ENCODE measurements at regions not wholly inside any gene's neighbourhood (a gene's known extent, or its start where the extent isn't known, plus 50 kb on each side); places are given as distances from the start of the nearest gene placed in this dataset.
A peak's percentile ranks its signal among the peaks of the same experiment; 100 is the strongest.

- Mint-ChIP-seq H3K9me3 (ENCODE audit: unreplicated experiment) (peaks cover 8% of the 10 kb centered on the region), H3K4me1 (ENCODE audit: insufficient read depth, unreplicated experiment) (no peaks in the 10 kb centered on the region), H3K36me3 (ENCODE audit: insufficient read depth, unreplicated experiment) (peaks cover 5% of the 10 kb centered on the region), H3K27ac (ENCODE audit: low read depth, unreplicated experiment) (no peak overlapping the region), H3K4me3 (ENCODE audit: unreplicated experiment) (no peak overlapping the region), H3K27me3 (ENCODE audit: insufficient read depth, unreplicated experiment) (no peaks in the 10 kb centered on the region)
- peak; percentile 37 for DNase-seq (ENCODE audit: unreplicated experiment)
- no peak for TF ChIP-seq CTCF (IDR thresholded peaks at IDR 0.05; ENCODE audit: unreplicated experiment)
- POLR2A ChIA-PET: interaction anchor here (0.6 to 6.4 kb wide), 9 partner anchors 9 to 402 kb away, joined by 3 to 59 read pairs (median 5); no protein-coding TSS in a partner anchor
- intact Hi-C loops (cut with micrococcal nuclease): no loop called here
- CTCF ChIA-PET: interaction anchor here (0.7 to 1.7 kb wide), 4 partner anchors 13 to 1825 kb away, joined by 3 to 12 read pairs (median 4); no protein-coding TSS in a partner anchor
- no TSS peak for BruUV-seq (replicated peaks)
These were observed 61.1 kb upstream of the IRF2BP2 start for GRCh38 chr1:234670967-234671626.

- Mint-ChIP-seq H3K4me3 (ENCODE audit: unreplicated experiment) (no peak overlapping the region), H3K36me3 (ENCODE audit: insufficient read depth, unreplicated experiment) (peaks cover 3% of the 10 kb centered on the region), H3K27ac (ENCODE audit: low read depth, unreplicated experiment) (no peak overlapping the region), H3K4me1 (ENCODE audit: insufficient read depth, unreplicated experiment) (no peaks in the 10 kb centered on the region), H3K9me3 (ENCODE audit: unreplicated experiment) (peaks cover 8% of the 10 kb centered on the region), H3K27me3 (ENCODE audit: insufficient read depth, unreplicated experiment) (no peaks in the 10 kb centered on the region)
- intact Hi-C loops (cut with micrococcal nuclease): no loop called here
- BruUV-seq (replicated peaks): no TSS peak
- POLR2A ChIA-PET: interaction anchor here (0.6 to 6.4 kb wide), 3 partner anchors 11 to 75 kb away, joined by 3 to 59 read pairs (median 24); no protein-coding TSS in a partner anchor
- no peak for TF ChIP-seq CTCF (IDR thresholded peaks at IDR 0.05; ENCODE audit: unreplicated experiment)
- CTCF ChIA-PET: interaction anchor here (0.6 to 2.0 kb wide), 2 partner anchors 14 to 56 kb away, joined by 3 to 4 read pairs; no protein-coding TSS in a partner anchor
- DNase-seq (ENCODE audit: unreplicated experiment): no peak
These were observed 59.5 kb upstream of the IRF2BP2 start for GRCh38 chr1:234669499-234669898.

- Mint-ChIP-seq H3K27ac (ENCODE audit: low read depth, unreplicated experiment) (no peak overlapping the region), H3K9me3 (ENCODE audit: unreplicated experiment) (peaks cover 8% of the 10 kb centered on the region), H3K4me3 (ENCODE audit: unreplicated experiment) (no peak overlapping the region), H3K4me1 (ENCODE audit: insufficient read depth, unreplicated experiment) (no peaks in the 10 kb centered on the region), H3K36me3 (ENCODE audit: insufficient read depth, unreplicated experiment) (no peaks in the 10 kb centered on the region), H3K27me3 (ENCODE audit: insufficient read depth, unreplicated experiment) (no peaks in the 10 kb centered on the region)
- no TSS peak for BruUV-seq (replicated peaks)
- intact Hi-C loops (cut with micrococcal nuclease): no loop called here
- TF ChIP-seq CTCF (IDR thresholded peaks at IDR 0.05; ENCODE audit: unreplicated experiment): no peak
- DNase-seq (ENCODE audit: unreplicated experiment): no peak
- ChIA-PET CTCF (interaction anchor here (0.6 to 2.0 kb wide), 6 partner anchors 15 to 349 kb away, joined by 3 to 5 read pairs (median 4); no protein-coding TSS in a partner anchor), POLR2A (interaction anchor here (1.0 to 6.4 kb wide), 4 partner anchors 9 to 56 kb away, joined by 3 to 59 read pairs (median 14); no protein-coding TSS in a partner anchor)
These were observed 58.6 kb upstream of the IRF2BP2 start for GRCh38 chr1:234668577-234668955.

- Mint-ChIP-seq H3K27ac (ENCODE audit: low read depth, unreplicated experiment) (no peak overlapping the region), H3K4me3 (ENCODE audit: unreplicated experiment) (no peak overlapping the region)
These were observed 57.9 kb upstream of the IRF2BP2 start for GRCh38 chr1:234667600-234668576.

More at GRCh38 chr1:234667600-234668576, 57.9 kb upstream of the IRF2BP2 start:
- Mint-ChIP-seq H3K4me1 (ENCODE audit: insufficient read depth, unreplicated experiment) (no peaks in the 10 kb centered on the region), H3K9me3 (ENCODE audit: unreplicated experiment) (peaks cover 15% of the 10 kb centered on the region), H3K27me3 (ENCODE audit: insufficient read depth, unreplicated experiment) (no peaks in the 10 kb centered on the region), H3K36me3 (ENCODE audit: insufficient read depth, unreplicated experiment) (no peaks in the 10 kb centered on the region)
- DNase-seq (ENCODE audit: unreplicated experiment): no peak
- CTCF ChIA-PET: interaction anchor here (0.6 to 2.0 kb wide), 6 partner anchors 16 to 426 kb away, joined by 3 to 5 read pairs (median 4); no protein-coding TSS in a partner anchor
- intact Hi-C loops (cut with micrococcal nuclease): no loop called here
- POLR2A ChIA-PET: interaction anchor here (0.6 to 6.4 kb wide), 8 partner anchors 9 to 56 kb away, joined by 3 to 59 read pairs (median 4); no protein-coding TSS in a partner anchor
- BruUV-seq (replicated peaks): no TSS peak
- TF ChIP-seq CTCF (IDR thresholded peaks at IDR 0.05; ENCODE audit: unreplicated experiment): no peak
